Fibroblast of villous mesenchyme (primary cell): ENCODE measurements at regions not wholly inside any gene's neighbourhood (a gene's known extent, or its start where the extent isn't known, plus 50 kb on each side); places are given as distances from the start of the nearest gene placed in this dataset.
A peak's percentile ranks its signal among the peaks of the same experiment; 100 is the strongest.
"Not testable (repeated sequence)": the region's sequence is repeated elsewhere in the genome, so short reads cannot be mapped to it uniquely, and the experiment has no call there.

ENCODE experiments used
- DNase-seq: peaks from one replicate; pipeline ENCODE4 v3.0.0-alpha.2; 2010; ENCODE audit warnings: low read depth
- H3K4me3 ChIP-seq: 2 replicates; pipeline ENCODE4 v1.5.1; 2011; ENCODE audit warnings: low read depth, mild to moderate bottlenecking, low read length
- CTCF ChIP-seq: IDR thresholded peaks from 2 replicates; pipeline ENCODE4 v1.5.1; 2012; ENCODE audit warnings: low read depth, mild to moderate bottlenecking, low read length; ENCODE audit not compliant: insufficient read depth

GRCh38 chr2:65580824-65581223 is 148.4 kb upstream of the SPRED2 start:
- no peak overlapping the region for H3K4me3 ChIP-seq
- no peak for TF ChIP-seq CTCF
- DNase-seq, result no peak

GRCh38 chr2:65579506-65580235 is 147.3 kb upstream of the SPRED2 start:
- TF ChIP-seq CTCF, result no peak
- no peak for DNase-seq
- H3K4me3 ChIP-seq, result no peak overlapping the region

GRCh38 chr2:65577654-65578053 is 145.3 kb upstream of the SPRED2 start:
- TF ChIP-seq CTCF, result no peak
- no peak for DNase-seq
- no peak overlapping the region for H3K4me3 ChIP-seq

GRCh38 chr2:65576861-65577601 is 144.6 kb upstream of the SPRED2 start:
- DNase-seq, result peak; percentile 88
- TF ChIP-seq CTCF, result no peak
- no peak overlapping the region for H3K4me3 ChIP-seq

- no peak for DNase-seq
- TF ChIP-seq CTCF, result no peak
- H3K4me3 ChIP-seq, result no peak overlapping the region
Measured at GRCh38 chr2:65576278-65576677, 143.9 kb upstream of the SPRED2 start.

GRCh38 chr2:65574993-65575392 is 142.6 kb upstream of the SPRED2 start:
- no peak for TF ChIP-seq CTCF
- no peak for DNase-seq
- no peak overlapping the region for H3K4me3 ChIP-seq

GRCh38 chr2:65568656-65569440 is 136.4 kb upstream of the SPRED2 start:
- not testable (repeated sequence) for H3K4me3 ChIP-seq, DNase-seq
